ENCODE measurements at regions not wholly inside any gene's neighbourhood (a gene's known extent, or its start where the extent isn't known, plus 50 kb on each side); places are given as distances from the start of the nearest gene placed in this dataset.

DNA sequence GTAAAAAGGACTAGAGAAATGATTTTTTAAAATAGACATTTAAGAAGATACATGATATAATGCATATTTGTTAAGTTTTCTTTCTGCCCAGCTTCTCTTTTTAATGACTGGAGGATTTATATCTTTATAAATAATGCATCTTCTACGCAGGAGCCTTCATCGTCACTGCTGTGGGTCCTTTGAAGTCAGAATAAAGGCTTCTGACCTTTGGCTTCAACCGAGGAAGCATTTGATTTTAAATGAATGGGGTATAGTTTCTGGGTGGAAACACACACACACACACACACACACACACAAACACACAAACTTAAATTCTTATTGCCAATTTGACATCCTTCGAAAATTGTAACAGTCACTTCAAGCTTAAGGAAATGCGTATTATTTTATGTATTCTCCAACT lies 690.9 kb downstream of the BRINP3 start:
- Histone ChIP-seq H4K20me1 (ENCODE audit: insufficient read depth) (no peaks in the 10 kb centered on the region), H3K27ac (ENCODE audit: low read length) (no peak overlapping the region), H3K27me3 (ENCODE audit: insufficient read depth, low read depth, low read length) (no peaks in the 10 kb centered on the region), H3K9ac (ENCODE audit: low read length) (no peak overlapping the region), H3K9me2 (ENCODE audit: insufficient read depth, low read length) (no peaks in the 10 kb centered on the region), H3K9me3 (ENCODE audit: low read length) (no peaks in the 10 kb centered on the region), H3K4me2 (ENCODE audit: low read length) (no peak overlapping the region), H2AFZ (ENCODE audit: low read depth, low read length) (no peak overlapping the region), H3F3A (ENCODE audit: insufficient read depth, low read length, poor library complexity, severe bottlenecking) (no peaks in the 10 kb centered on the region), H3K36me3 (ENCODE audit: insufficient read depth, low read length) (no peaks in the 10 kb centered on the region), H3K79me2 (replicated peaks; ENCODE audit: insufficient read depth, low read length) (no peaks in the 10 kb centered on the region), H3K4me3 (ENCODE audit: low read length) (no peak overlapping the region)
- TF ChIP-seq CTCF (IDR thresholded peaks at IDR 0.05; ENCODE audit: poor library complexity, severe bottlenecking) (no peak), RAD21 (conservative IDR thresholded peaks at IDR 0.05) (no peak), REST (IDR thresholded peaks at IDR 0.05; ENCODE audit: borderline replicate concordance) (no peak), POLR2AphosphoS5 (IDR thresholded peaks at IDR 0.05) (no peak), EZH2 (IDR thresholded peaks at IDR 0.05; ENCODE audit: borderline replicate concordance, insufficient read depth, low read length, poor library complexity, severe bottlenecking) (no peak), MXI1 (conservative IDR thresholded peaks at IDR 0.05; ENCODE audit: poor library complexity, severe bottlenecking) (no peak), EP300 (conservative IDR thresholded peaks at IDR 0.05; ENCODE audit: poor library complexity, severe bottlenecking) (no peak), SMC3 (conservative IDR thresholded peaks at IDR 0.05; ENCODE audit: poor library complexity) (no peak), TAF1 (IDR thresholded peaks at IDR 0.05; ENCODE audit: low read depth) (no peak)

GRCh38 chr1:189787201-189787600 lies 690.5 kb downstream of the BRINP3 start:
- Histone ChIP-seq H3K79me2 (replicated peaks; ENCODE audit: insufficient read depth, low read length) (no peaks in the 10 kb centered on the region), H3K36me3 (ENCODE audit: insufficient read depth, low read length) (no peaks in the 10 kb centered on the region), H4K20me1 (ENCODE audit: insufficient read depth) (no peaks in the 10 kb centered on the region), H3K9me3 (ENCODE audit: low read length) (no peaks in the 10 kb centered on the region), H3K9ac (ENCODE audit: low read length) (no peak overlapping the region), H3K4me2 (ENCODE audit: low read length) (no peak overlapping the region), H3K4me3 (ENCODE audit: low read length) (no peak overlapping the region), H2AFZ (ENCODE audit: low read depth, low read length) (no peak overlapping the region), H3K27ac (ENCODE audit: low read length) (no peak overlapping the region), H3K9me2 (ENCODE audit: insufficient read depth, low read length) (no peaks in the 10 kb centered on the region), H3F3A (ENCODE audit: insufficient read depth, low read length, poor library complexity, severe bottlenecking) (no peaks in the 10 kb centered on the region), H3K27me3 (ENCODE audit: insufficient read depth, low read depth, low read length) (no peaks in the 10 kb centered on the region)
- TF ChIP-seq SMC3 (conservative IDR thresholded peaks at IDR 0.05; ENCODE audit: poor library complexity) (no peak), EZH2 (IDR thresholded peaks at IDR 0.05; ENCODE audit: borderline replicate concordance, insufficient read depth, low read length, poor library complexity, severe bottlenecking) (no peak), TAF1 (IDR thresholded peaks at IDR 0.05; ENCODE audit: low read depth) (no peak), RAD21 (conservative IDR thresholded peaks at IDR 0.05) (no peak), REST (IDR thresholded peaks at IDR 0.05; ENCODE audit: borderline replicate concordance) (no peak), MXI1 (conservative IDR thresholded peaks at IDR 0.05; ENCODE audit: poor library complexity, severe bottlenecking) (no peak), CTCF (IDR thresholded peaks at IDR 0.05; ENCODE audit: poor library complexity, severe bottlenecking) (no peak), EP300 (conservative IDR thresholded peaks at IDR 0.05; ENCODE audit: poor library complexity, severe bottlenecking) (no peak), POLR2AphosphoS5 (IDR thresholded peaks at IDR 0.05) (no peak)
